Esophagus squamous epithelium (tissue), 4 donors: ENCODE measurements at regions not wholly inside any gene's neighbourhood (a gene's known extent, or its start where the extent isn't known, plus 50 kb on each side); places are given as distances from the start of the nearest gene placed in this dataset.

Source experiments
- CTCF ChIP-seq, 6 experiments: fragments of 450-650 bp in 4 of 6; fragments of 200-600 bp in 2 of 6; sonication (generic) in 2 of 6; IDR thresholded peaks; one replicate each; pipeline ENCODE4 v1.5.1; 2016 to 2019; ENCODE audit warnings: antibody characterized with exemption in 6 of 6, mild to moderate bottlenecking in 4 of 6, moderate library complexity in 4 of 6
- POLR2A ChIP-seq, 4 donors: fragments of 450-650 bp; IDR thresholded peaks; one replicate each; pipeline ENCODE4 v1.6.1; 2017; ENCODE audit warnings: antibody characterized with exemption in 4 of 4, mild to moderate bottlenecking in 4 of 4, moderate library complexity in 3 of 4

DNA sequence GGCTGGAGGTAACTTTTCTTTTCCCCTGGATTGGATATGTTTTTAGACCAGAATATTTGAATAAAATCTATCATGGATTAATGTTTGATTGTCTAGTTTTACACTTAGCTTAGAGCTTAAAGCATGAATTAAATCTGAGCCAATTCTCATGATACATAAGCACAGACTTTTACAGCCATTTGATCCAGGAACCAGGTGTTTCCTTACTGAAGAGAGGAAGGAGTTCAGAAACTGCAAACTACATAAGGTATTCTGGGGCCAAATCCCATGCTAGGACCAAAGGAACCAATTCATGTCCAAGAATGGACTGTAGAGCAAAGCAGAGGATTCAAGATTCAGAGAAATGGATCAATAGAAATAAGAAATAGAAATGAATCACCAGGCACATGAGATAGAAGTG, 360.4 kb upstream of the ZNF608 start:
- no peak for TF ChIP-seq POLR2A (IDR thresholded peaks at IDR 0.05)
- no peak for TF ChIP-seq CTCF (IDR thresholded peaks at IDR 0.05)
